ENCODE measurements at regions not wholly inside any gene's neighbourhood (a gene's known extent, or its start where the extent isn't known, plus 50 kb on each side); places are given as distances from the start of the nearest gene placed in this dataset.

DNA sequence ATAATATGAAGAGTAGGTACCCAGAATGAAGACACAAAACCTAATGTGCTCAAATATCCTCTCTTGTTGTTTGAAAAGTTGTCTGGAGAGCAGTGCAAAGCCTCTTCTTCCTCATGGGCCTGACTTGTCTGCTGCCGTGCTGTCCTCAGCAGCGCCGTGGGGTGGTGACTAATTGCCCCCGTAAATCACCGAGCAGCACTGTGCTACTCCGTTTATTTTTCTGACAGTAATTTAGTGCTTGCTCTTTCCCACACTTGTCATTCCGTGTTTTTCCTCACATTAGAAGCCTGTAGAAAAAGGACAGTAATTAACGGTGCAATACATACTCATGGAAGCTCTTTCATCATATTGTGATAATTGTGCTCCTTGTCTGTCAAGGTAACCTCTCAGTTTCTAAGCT lies 114.8 kb upstream of the BARHL2 start:
- TF ChIP-seq, protein P1, sequence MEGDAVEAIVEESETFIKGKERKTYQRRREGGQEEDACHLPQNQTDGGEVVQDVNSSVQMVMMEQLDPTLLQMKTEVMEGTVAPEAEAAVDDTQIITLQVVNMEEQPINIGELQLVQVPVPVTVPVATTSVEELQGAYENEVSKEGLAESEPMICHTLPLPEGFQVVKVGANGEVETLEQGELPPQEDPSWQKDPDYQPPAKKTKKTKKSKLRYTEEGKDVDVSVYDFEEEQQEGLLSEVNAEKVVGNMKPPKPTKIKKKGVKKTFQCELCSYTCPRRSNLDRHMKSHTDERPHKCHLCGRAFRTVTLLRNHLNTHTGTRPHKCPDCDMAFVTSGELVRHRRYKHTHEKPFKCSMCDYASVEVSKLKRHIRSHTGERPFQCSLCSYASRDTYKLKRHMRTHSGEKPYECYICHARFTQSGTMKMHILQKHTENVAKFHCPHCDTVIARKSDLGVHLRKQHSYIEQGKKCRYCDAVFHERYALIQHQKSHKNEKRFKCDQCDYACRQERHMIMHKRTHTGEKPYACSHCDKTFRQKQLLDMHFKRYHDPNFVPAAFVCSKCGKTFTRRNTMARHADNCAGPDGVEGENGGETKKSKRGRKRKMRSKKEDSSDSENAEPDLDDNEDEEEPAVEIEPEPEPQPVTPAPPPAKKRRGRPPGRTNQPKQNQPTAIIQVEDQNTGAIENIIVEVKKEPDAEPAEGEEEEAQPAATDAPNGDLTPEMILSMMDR (conservative IDR thresholded peaks at IDR 0.05; ENCODE audit: low read depth, low read length), result no peak
- TF ChIP-seq EZH2phosphoT487 (IDR thresholded peaks at IDR 0.05; ENCODE audit: borderline replicate concordance, low read length) (no peak), EZH2 (IDR thresholded peaks at IDR 0.05; ENCODE audit: low read length, unreplicated experiment) (no peak)
